ENCODE measurements at regions not wholly inside any gene's neighbourhood (a gene's known extent, or its start where the extent isn't known, plus 50 kb on each side); places are given as distances from the start of the nearest gene placed in this dataset.

DNA sequence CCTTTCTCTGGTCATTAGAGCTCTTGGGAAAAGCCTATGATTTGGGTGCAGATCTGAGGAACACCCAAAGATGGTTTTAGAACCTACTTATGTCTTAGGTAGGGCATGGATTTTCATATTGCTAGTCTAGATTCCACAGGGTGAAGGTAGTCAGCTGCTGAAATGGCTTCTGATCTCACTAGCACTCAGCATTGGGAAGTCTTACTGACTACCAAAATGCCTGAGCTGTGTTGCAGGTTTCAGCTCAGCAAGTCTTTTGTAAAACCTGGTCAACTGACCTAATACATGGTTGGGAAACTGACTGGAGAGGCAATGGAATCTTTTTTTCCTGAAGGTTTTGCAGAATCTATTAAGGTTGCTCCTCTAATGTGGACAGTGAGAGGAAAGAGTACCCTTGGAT is 136.4 kb downstream of the CCNG2 start:
- TF ChIP-seq, protein P1, sequence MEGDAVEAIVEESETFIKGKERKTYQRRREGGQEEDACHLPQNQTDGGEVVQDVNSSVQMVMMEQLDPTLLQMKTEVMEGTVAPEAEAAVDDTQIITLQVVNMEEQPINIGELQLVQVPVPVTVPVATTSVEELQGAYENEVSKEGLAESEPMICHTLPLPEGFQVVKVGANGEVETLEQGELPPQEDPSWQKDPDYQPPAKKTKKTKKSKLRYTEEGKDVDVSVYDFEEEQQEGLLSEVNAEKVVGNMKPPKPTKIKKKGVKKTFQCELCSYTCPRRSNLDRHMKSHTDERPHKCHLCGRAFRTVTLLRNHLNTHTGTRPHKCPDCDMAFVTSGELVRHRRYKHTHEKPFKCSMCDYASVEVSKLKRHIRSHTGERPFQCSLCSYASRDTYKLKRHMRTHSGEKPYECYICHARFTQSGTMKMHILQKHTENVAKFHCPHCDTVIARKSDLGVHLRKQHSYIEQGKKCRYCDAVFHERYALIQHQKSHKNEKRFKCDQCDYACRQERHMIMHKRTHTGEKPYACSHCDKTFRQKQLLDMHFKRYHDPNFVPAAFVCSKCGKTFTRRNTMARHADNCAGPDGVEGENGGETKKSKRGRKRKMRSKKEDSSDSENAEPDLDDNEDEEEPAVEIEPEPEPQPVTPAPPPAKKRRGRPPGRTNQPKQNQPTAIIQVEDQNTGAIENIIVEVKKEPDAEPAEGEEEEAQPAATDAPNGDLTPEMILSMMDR (conservative IDR thresholded peaks at IDR 0.05; ENCODE audit: low read depth in 2 of 2) = no peak
- no peak for TF ChIP-seq EZH2 (IDR thresholded peaks at IDR 0.05; ENCODE audit: low read depth, unreplicated experiment)
- no peak for TF ChIP-seq EZH2phosphoT487 (IDR thresholded peaks at IDR 0.05; ENCODE audit: unreplicated experiment)
